A673 (cell line): ENCODE measurements at regions not wholly inside any gene's neighbourhood (a gene's known extent, or its start where the extent isn't known, plus 50 kb on each side); places are given as distances from the start of the nearest gene placed in this dataset.

Source experiments
- BruUV-seq: library from RNA; stranded (reverse); fragments of 400-500 nt; replicated peaks from 2 replicates; lab custom pipeline; 2021; lab: Mats Ljungman, UMichigan
- CTCF ChIA-PET: fragments of 300-600 bp; sonication (Branson Sonifier 250); formaldehyde crosslinking; loops from one replicate; lab custom pipeline; 2022; ENCODE audit warnings: antibody characterized with exemption; lab: Charles Lee
- POLR2A ChIA-PET: fragments of 300-600 bp; sonication (Branson Sonifier 250); formaldehyde crosslinking; loops from one replicate; lab custom pipeline; 2022; ENCODE audit warnings: antibody characterized with exemption; ENCODE audit not compliant: low non-redundant PET; lab: Charles Lee
- DNase-seq: peaks from one replicate; pipeline ENCODE4 v3.0.0-alpha.2; 2015; ENCODE audit warnings: low spot score
- H3K27ac ChIP-seq: fragments of 200-600 bp; sonication (generic); 2 replicates; pipeline ENCODE4 v1.5.1; 2016; ENCODE audit warnings: mixed run types, low read depth, mild to moderate bottlenecking, mixed read lengths, antibody characterized with exemption, low read length; ENCODE audit not compliant: poor library complexity, severe bottlenecking
- H3K27me3 ChIP-seq: fragments of 200-600 bp; sonication (generic); replicated peaks from 2 replicates; pipeline ENCODE4 v1.6.1; 2017; ENCODE audit warnings: mixed run types, low read depth, mild to moderate bottlenecking, mixed read lengths, antibody characterized with exemption, low read length; ENCODE audit not compliant: insufficient read depth, poor library complexity
- H3K36me3 ChIP-seq: fragments of 200-600 bp; sonication (generic); 2 replicates; pipeline ENCODE4 v1.6.1; 2016; ENCODE audit warnings: mixed run types, mild to moderate bottlenecking, mixed read lengths, antibody characterized with exemption, low read length; ENCODE audit not compliant: insufficient read depth, poor library complexity, severe bottlenecking
- H3K4me1 ChIP-seq: fragments of 200-600 bp; sonication (generic); 2 replicates; pipeline ENCODE4 v1.6.1; 2017; ENCODE audit warnings: mixed run types, mild to moderate bottlenecking, mixed read lengths, antibody characterized with exemption, low read length; ENCODE audit not compliant: insufficient read depth, poor library complexity, severe bottlenecking
- H3K4me3 ChIP-seq: fragments of 200-600 bp; sonication (generic); 2 replicates; pipeline ENCODE4 v1.5.1; 2016; ENCODE audit warnings: low read depth, mixed run types, mild to moderate bottlenecking, mixed read lengths, low read length; ENCODE audit not compliant: poor library complexity, severe bottlenecking
- H3K9me3 ChIP-seq: fragments of 200-600 bp; sonication (generic); 2 replicates; pipeline ENCODE4 v1.6.1; 2016; ENCODE audit warnings: mixed run types, low read depth, mild to moderate bottlenecking, mixed read lengths, antibody characterized with exemption, low read length; ENCODE audit not compliant: poor library complexity, severe bottlenecking
- CTCF ChIP-seq: fragments of 300-800, 200-600 bp; sonication (generic); conservative IDR thresholded peaks from 2 replicates; pipeline ENCODE4 v1.5.1; 2017; ENCODE audit warnings: low read depth, mild to moderate bottlenecking, antibody characterized with exemption, low read length, moderate library complexity, mixed read lengths
- EZH2 ChIP-seq: fragments of 200-600 bp; sonication (generic); IDR thresholded peaks from 2 replicates; pipeline ENCODE4 v1.6.1; 2017; ENCODE audit warnings: borderline replicate concordance, low read depth, mild to moderate bottlenecking, mixed read lengths, antibody characterized with exemption, low read length; ENCODE audit not compliant: poor library complexity, severe bottlenecking
- intact Hi-C: fragments of 100-400 bp; cut with micrococcal nuclease; formaldehyde crosslinking; loops from one replicate; pipeline ENCODE4 v1.10.0; 2022; ENCODE audit not compliant: unreplicated experiment

DNA sequence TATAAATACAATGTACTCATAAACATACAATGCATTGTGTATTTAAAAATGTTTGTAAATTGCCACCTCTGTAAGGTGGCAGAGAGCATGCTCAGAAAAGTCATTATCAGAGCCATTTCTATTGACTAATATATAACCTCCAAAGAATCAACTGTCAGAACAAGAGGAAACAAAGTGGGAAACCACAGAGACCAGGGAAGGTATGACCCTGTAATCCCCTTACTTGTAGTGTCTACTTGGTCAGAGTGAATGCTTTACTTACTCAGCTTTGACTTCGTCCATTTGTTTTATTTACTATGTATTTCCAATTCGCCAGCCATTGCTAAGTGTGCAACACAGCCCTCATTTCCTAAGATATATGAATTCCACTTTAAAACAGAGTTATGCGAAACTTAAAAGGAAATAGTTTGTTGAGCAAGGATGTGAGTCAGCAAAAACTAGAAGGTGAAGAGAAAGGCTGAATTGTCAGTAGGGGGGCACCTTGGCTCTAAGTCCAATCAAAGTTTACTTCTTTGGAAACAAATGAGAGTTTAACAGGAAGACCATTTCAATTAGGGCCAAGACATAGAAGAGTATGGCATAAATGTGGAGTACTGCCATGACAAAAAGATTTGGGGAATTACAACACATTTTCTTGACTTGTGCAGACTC, 671.7 kb upstream of the PTBP2 start:
- Histone ChIP-seq H3K9me3 (no peaks in the 10 kb centered on the region), H3K27ac (no peak overlapping the region), H3K4me3 (no peak overlapping the region), H3K36me3 (no peaks in the 10 kb centered on the region), H3K27me3 (no peaks in the 10 kb centered on the region), H3K4me1 (no peaks in the 10 kb centered on the region)
- no peak for TF ChIP-seq CTCF
- no peak for TF ChIP-seq EZH2
- intact Hi-C loops: no loop called here
- no TSS peak for BruUV-seq
- CTCF ChIA-PET: no interaction called here
- POLR2A ChIA-PET: no interaction called here
- no peak for DNase-seq

DNA sequence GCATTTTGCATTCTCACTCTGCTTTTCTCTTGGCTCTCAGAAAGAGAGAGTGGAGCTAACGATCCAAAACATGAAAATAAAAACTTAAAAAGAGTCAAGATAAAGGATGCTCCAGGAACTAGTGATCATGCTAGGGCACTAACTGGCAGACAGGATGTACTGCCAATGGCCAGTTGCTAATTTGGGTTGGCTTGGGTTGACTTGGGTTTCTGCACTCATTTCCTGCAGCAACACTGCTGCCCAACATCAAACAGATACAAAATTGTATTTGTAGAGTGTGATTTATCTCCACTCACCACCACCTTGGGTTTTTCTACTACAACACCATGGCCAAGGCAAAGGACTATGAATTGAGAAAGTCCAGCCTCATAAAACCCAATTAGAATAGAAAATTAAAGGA, 662.3 kb upstream of the PTBP2 start:
- Histone ChIP-seq H3K27me3 (no peaks in the 10 kb centered on the region), H3K9me3 (peaks cover 3% of the 10 kb centered on the region), H3K4me3 (no peak overlapping the region), H3K27ac (no peak overlapping the region), H3K4me1 (no peaks in the 10 kb centered on the region), H3K36me3 (no peaks in the 10 kb centered on the region)
- ChIA-PET CTCF (no interaction called here), POLR2A (no interaction called here)
- BruUV-seq: no TSS peak
- no peak for DNase-seq
- intact Hi-C loops: no loop called here
- no peak for TF ChIP-seq EZH2
- TF ChIP-seq CTCF: no peak

DNA sequence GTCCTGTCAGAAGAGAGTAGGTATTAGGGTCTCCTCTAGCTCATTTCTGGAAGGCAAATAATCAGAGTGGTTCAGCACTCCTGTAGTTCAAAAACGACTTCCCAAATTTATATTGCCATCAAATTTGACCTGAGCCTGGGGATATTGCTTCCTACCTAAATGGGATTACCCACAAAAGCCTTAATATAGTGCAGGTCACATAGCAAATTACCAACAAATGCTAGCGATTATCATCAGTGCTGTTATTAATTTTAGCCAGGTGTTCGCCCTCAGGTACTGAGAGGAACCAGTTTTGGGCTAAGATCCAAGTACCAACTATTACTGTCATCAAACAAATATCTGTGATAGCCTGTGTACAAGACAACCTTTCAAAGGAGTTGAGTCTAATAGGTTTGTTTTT, 661.8 kb upstream of the PTBP2 start:
- peaks cover 3% of the 10 kb centered on the region for H3K9me3 ChIP-seq
- ChIA-PET POLR2A (no interaction called here), CTCF (no interaction called here)
- no peaks in the 10 kb centered on the region for H3K27me3 ChIP-seq
- no peak overlapping the region for H3K27ac ChIP-seq
- H3K4me3 ChIP-seq: no peak overlapping the region
- TF ChIP-seq CTCF: no peak
- TF ChIP-seq EZH2: no peak
- no TSS peak for BruUV-seq
- intact Hi-C loops: no loop called here
- no peaks in the 10 kb centered on the region for H3K4me1 ChIP-seq
- DNase-seq: no peak
- H3K36me3 ChIP-seq: no peaks in the 10 kb centered on the region
